Fibroblast of skin of right biceps (primary cell): ENCODE measurements at regions not wholly inside any gene's neighbourhood (a gene's known extent, or its start where the extent isn't known, plus 50 kb on each side); places are given as distances from the start of the nearest gene placed in this dataset.

ENCODE experiments used
- DNase-seq: peaks from one replicate; pipeline ENCODE4 v3.0.0-alpha.2; 2013

DNA sequence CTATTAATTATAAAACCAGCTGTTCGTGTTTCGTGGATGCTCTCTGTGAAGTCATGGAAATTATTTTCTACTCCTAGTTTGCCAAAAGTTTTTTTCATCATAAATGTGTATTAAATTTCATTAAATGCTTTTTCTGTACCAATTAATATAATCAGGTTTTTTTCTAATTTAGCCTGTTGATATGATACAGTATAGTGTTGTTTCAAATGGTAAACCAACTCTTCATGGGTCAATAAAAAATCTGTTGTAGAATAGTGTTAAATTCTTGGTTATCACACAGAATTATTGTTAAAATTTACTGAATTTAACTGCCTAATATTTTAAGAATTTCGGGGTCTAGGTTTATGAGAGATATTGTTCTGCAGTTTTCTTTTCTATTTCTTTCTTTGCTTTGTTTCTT, 505.9 kb upstream of the MANEA start:
- no peak for DNase-seq

DNA sequence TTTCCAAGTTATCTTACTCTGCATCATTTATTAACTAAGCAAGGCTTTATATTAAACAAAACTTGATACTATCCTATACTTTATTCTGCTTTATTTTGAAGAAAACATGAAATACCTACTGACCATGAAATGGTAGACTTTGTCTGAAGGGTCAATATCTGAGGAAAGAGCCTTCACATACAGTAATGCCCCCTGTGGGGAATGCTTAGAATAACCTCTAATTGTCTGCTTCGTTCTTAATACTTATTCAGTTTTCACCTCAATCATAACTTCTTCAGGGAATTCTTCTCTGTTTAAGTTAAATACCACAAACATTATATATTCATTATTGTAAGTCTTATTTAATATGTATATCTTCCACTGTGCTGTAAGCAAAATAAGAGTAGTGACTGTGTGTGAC, 498.9 kb upstream of the MANEA start:
- no peak for DNase-seq

DNA sequence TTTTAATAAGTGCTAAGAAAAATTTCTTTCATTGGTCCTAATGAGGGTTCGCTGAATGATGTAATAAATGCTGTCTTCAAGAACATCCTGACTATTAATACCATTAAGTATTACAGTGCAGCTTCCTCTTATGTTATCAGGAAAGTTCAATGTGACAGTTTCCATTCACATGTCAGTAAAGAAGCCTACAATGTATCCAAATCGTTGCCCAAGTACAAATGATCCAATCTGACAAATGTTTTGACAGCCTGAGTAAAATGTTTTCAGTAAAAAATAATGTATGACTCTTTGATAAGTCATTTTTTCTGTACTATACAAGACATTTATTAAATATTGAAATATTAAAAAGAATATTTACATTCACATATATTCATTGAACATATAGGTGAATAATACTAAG, 496.1 kb upstream of the MANEA start:
- DNase-seq = no peak

DNA sequence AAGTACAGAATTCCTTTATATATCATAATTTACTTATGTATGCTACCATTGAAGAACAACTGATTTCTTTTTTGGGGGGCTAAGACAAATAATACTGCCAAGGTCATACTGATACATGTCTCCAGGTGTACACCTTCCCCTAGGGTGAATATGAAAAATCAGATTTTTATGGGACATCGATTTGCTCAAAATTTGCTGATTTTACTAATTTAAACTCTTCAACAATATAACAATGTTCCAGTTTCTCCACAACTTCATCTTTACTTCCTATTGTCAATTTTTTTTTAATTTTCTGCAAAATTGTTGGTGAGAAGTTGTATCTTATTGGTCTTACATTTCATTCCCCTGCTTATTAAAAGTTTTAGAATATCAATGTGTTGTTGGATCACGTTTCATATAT, 495.4 kb upstream of the MANEA start:
- no peak for DNase-seq

DNA sequence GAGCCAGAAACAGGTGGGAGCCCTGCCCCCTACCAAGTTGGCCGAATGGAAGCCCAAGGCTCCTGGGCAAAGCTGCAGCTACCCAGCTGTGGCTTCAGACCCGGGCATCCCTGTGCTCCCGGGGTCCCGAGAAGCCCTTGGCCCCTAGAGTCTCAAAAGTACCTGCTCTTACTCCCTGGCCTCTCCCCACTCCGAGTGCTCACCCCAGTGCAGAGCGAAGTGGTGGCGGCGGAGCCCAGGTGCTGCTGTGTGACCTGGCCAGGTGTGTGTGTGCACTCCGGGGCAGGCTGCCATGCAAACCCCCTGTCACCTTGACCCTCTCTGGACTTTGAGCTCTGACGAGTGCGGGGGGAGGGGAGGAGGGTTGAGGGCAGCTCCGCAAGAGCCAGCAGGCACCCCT, 493.8 kb upstream of the MANEA start:
- DNase-seq = no peak

DNA sequence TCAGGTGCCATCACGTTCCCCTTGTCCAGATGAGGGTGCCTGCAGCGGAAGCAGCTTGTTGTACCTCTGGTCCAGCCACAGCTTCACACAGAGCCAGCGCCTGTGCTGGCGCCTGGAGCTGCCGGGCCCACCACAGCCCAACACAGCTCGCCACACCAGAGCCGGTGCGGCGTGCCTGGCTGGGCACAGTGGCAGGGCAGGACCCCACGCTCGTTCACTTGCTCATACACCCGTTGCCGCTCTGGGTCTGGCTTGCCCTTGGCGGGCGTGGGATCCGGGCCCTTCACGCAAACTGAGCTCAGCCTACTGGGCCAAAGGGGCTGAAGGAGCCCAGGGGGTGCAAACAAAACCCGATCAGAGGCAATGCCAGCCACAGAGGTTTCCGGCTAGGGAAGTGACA, 492.5 kb upstream of the MANEA start:
- no peak for DNase-seq

DNA sequence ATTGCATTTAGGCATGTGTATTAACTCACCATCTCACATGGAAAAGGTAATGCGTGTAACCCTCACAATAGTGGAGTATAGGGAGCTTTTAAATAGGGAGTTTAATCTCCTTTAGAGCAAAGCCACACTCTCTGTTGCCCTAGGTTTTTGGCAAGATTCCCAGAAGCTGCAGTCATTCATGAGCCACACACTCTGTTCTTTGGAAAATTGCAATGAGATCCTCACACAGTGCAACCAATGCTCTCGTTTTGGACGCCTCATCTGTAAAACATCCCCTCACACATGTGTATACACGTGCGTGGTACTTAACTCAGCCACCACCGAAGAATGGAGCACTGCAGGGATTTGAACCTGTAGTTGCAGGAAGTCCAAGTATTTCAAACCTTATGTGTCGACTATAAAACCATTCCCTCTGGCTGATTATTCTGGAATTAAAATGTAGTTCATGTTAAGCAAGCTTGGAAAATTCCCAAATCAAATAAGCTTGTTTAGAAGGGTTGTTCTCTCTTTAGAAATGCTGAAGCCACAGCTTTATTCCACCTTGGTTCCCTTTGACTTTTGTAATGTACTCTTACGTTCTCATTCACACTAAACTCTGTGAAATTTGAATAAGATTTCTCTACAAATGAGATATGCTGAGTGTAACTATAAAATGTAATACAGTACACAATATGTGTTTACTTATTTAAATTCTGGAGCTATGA, 489.8 kb upstream of the MANEA start:
- DNase-seq = peak; percentile 94

DNA sequence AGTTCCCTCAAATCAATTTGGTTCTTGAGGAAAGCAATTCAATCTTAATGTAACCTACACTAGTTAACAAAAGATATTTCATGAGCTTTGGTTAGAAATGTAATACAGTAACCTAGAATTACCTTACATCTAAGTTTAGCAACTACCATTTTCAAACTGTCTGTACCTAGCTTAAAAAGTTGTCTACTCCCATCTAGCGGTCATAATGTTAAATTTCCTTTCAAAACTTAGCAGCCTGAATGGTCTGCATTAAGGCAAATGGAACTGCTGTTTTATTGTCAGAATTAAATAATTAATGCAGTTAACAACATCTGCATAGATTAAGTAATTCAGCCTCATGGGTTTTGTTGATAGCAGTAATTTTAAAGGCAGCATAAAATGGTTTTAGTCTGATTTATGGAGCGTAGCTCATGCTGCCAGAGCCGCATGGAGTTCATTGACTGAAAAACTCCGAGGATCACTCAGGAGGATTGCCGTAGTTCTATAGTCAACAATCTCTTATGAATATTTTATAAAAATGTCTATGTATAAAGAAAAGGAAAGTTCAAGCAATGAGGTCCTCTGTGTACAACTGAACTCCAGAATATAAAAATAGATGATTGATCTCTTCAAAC, 485.4 kb upstream of the MANEA start:
- DNase-seq = peak; percentile 58

DNA sequence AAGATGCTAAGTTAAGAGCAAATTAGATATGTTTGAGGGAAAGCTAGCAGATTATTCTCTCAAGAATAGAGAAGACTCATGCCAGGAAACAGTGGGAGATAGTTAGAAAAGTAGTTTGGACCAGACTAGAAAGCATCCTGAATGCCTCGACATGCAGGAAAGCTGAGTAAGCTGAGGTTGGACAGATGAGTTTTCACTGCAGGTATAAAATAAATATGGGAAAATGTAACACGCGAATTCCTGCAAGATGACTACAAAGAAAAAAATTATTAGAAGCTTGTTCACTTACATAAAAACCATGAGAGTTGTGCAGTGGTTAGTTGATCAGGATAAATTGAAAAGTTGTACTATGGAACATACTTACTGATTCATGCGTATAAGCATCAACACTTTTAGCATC, 484.2 kb upstream of the MANEA start:
- peak; percentile 36 for DNase-seq

DNA sequence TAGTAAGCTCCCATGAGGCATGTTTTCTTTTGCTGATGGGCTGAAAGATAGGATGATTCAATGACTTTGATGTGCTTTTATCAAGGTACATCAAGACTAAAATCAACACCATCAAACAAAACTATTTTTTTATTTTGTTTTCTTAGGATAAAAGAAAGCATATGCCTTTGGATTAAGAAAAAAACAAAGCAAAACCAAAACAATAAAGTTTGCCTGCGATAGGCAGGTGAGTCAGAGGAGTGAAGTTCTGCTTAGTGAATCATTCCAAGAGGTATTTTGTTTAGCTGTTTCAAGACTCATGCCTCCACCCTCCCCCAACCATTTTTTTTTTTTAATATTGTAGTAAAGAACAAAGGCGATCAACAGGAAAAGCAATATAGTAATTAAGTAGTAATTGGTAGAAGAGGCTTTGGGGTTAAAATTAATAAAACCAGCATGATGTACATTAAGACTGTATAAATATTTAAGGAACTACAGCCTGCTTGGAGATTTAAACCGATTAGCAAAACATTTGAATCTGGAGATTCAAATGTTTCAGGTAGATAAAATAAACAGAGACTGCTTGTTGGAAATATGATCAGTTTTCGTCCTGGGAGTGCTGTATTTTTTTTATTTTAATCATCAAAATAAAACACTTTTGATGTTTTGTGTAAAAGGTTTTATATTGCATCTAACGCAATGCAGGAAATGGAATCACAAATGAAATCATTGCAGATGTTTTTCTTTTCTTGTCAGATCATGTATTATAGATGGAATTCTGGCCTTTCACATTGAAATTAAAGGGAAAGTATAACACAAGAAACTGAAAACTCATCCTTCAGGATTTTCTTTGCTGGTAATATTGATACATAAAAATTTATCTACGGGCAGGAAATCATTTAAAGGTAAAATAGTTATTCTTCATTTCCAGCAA, 482.3 kb upstream of the MANEA start:
- peak; percentile 65 for DNase-seq

DNA sequence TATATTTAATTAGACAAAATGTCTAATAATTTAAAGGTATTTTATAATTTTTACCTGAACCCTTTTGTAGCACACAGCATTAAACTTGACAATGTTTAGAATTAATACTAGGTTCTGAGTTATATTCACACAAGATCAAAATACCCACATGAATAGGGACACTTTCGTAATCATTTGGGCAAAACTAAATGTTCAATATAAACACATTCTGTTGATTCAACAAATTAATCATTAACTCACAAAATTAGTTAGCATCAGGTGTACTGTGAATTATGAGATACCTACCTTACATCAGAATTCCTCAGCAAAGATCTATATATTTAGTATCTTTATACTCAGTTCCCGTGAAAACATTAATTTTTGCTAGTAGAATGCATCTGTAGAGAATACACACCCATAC, 481.5 kb upstream of the MANEA start:
- DNase-seq = no peak

DNA sequence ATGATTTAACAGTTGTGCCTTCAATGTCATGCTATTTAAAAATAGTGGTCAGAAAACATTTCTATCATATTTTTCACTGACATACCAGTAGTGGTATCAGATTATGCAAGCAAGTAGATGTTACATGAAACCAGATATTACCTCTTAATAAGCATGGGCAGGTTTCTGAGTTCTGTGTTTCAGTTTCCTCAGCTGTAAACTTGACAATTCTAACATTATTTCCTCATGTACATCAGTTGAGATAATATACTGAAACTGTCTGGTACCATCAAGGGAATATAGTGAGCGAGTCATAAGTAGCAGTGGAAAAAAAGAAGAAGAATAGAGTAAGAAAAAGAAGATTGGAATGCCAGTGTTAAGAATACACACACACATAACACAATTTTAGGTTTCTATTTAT, 477.9 kb upstream of the MANEA start:
- DNase-seq = peak; percentile 2

DNA sequence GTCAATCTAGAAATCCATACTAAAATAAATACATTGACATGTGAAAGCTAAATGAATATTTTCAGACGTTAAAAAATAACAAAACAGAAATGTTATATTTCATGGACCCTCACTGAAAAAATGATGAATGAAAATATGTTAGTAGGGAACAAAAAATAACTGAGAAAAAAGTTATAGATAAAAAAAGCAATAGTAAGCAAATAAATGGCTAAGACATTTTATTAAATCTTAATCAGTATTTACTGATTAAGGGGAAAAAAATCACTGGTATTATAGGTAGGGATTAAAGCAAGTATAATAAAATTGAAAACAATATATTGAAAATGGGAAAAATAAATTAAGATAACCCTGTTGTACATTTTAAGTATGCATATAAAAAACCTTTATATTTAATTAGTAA, 468.1 kb upstream of the MANEA start:
- no peak for DNase-seq

DNA sequence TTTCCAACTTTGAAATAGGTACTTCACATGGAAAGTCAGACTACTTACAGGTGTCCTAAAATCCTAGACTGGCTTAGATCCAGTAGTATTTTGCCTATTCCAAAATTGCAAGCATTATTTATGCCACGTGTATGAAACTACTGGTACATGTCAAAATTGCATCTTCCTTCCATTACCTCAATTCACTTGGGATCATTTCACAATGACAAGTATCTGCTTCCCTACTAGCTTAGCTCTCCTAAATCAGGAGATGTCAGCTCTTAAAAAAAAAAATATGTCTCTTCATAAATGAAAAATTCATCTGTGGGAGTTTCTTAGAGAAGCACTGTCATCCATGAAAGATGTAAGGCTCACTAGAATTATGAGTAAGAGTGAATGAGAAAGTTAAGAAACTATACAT, 466.6 kb upstream of the MANEA start:
- no peak for DNase-seq

DNA sequence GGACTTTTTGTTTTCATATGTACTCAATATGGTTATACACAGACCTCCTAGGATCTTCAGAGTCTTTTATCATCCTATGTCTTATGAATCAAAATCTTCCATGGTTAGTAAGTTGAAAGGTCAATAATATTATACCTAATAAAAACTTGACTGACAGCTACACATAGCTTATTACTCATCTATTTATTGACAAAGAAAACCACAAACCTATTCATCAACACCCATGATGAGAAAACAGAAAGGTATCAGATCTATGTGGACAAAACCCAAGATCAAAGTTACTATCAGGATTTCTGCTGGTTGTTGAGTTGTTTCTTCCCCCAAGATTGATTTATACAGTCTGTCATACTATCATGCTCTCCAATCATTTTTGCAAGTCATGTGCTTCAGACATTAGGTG, 460.1 kb upstream of the MANEA start:
- no peak for DNase-seq

DNA sequence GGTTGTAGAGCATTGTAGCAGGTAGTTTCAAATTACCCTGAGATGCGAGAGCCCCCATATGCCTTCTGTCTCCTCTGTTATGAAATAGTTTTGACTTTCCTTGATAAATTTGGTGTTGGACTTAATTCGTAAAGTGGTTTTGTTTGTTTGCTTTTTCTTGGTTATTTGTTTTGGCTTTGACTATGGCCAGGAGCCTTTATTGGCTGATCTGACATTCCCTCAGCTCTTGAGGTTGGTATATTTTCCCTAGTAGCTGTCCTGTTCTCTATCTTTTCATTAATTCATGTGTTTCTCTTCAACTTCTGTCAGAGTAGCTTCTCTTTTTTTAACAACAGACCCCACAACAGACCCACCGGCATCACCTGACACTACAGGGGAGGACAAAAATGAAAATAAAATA, 457.4 kb upstream of the MANEA start:
- DNase-seq = no peak

DNA sequence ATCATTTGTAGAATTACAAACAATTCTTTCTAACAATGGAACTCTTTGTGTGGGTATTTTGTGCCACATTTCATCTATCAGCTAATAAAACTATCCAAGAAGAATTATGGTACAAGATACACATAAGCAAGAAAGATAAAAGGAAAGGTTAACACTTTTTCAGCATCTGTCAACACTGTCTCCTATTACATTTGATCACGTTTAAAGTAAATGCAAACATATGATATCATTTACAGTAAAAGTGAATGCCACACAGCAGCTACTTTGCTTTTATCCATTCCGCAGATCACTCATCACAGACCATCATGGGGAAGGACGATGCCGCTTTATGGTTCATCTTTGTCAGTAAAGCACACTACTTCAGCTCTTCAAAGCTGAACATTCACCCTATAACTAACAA, 456.4 kb upstream of the MANEA start:
- no peak for DNase-seq

DNA sequence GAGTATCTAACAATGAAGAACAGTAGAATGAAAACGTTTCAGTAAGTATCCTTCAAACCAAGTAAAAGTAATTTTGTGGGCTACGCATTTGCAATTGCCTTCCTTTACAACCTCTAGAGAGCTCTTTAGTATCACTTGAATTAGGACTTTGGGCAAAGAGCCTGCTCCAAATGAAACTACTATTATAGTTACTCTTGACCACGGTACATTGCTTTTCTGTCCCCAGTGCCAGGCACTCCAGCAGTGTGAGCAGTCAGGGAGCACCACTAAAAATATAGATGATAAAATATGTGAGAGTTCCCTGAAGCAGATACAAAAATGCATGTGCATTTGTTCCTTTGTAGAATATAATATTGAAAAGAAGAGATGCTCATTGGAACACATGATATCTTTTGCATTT, 450.1 kb upstream of the MANEA start:
- DNase-seq = no peak

DNA sequence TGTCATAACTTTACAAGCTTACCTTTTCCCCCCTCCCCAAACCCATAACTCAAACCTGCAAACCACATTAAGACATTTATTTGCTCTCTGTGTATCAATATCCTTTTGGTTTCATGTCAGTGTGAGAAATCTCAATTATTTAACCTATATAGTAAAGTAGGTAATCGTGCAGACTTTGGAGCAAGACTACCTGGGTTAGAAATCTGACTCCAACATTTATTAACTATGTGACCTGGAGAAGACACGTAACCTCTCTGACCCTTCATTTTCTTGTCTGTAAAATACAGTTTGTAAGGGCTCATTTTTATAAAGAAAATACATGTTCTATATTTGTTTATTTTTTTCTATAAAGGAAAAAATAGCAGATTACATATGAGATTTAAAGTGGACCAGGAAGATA, 448.9 kb upstream of the MANEA start:
- DNase-seq = no peak

DNA sequence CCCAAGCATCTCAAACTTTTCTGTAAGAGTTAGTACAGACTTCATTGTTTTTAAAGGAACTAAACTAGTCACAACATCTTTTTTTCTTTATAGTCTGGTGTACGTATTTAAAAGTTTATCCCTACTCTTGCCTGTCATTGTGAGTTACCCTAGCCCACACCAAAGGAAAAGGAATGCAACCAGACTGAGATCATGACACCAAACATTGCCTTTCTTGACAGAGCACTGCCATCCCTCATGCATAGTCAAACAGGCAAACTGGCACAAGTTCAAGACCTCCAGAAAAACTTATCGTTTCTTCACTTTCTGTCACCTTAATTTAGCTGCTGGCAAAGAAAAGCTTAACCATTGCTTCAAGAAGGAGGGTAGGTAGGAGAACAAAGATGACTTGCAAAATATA, 448.4 kb upstream of the MANEA start:
- DNase-seq = no peak

DNA sequence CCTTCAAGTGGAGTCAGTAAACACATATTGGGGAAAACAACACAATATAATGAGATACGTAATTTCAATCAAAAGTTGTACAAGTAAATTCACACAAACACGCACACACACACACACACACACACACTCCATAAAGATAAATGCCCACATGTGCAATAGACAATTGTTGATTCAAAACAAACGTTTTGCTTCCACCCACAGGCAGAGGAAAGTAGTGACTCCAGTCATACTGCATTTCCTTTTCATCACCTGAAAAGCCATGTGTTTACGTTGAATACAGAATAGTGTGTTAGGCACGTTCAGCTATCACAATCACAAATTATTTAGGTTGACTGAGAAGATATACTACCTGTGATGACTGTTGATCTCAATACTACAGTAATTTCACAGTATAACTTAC, 443.8 kb upstream of the MANEA start:
- peak; percentile 3 for DNase-seq

DNA sequence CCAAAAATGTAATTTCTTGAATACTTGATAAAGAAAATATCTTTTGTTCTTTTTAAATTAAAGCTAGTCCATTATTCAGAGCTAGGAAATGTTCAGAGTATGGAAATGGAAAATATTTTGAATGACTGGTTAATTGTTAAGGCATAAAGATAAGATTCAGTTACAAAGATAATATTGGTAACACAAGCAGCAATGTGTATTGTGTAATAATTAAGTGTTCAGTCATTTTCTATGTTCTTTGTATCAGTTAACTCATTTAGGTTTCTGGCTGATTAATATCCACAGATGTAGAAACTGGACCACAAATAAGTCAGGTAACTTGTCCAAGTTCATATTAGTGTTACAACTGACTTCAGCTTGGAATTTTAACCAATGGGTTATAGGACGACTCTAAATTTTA, 442.2 kb upstream of the MANEA start:
- DNase-seq = no peak

DNA sequence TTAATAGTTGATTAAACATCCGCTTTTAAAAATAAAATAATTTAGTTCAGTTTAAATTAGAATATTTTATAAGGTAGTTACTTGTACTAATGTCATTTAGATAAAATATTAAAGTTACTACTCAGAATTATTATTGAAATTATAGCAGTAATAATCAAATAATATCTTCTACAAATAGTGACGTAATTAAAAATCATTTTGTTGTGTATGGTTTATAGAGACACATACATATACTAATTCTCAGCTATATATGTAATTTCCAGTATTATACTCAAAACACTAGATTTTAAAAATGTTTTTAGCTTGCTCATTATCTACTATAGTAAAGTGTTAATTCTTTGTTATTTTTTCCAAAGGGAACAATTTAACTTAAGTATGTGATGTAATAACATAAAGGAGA, 435.2 kb upstream of the MANEA start:
- DNase-seq = no peak

DNA sequence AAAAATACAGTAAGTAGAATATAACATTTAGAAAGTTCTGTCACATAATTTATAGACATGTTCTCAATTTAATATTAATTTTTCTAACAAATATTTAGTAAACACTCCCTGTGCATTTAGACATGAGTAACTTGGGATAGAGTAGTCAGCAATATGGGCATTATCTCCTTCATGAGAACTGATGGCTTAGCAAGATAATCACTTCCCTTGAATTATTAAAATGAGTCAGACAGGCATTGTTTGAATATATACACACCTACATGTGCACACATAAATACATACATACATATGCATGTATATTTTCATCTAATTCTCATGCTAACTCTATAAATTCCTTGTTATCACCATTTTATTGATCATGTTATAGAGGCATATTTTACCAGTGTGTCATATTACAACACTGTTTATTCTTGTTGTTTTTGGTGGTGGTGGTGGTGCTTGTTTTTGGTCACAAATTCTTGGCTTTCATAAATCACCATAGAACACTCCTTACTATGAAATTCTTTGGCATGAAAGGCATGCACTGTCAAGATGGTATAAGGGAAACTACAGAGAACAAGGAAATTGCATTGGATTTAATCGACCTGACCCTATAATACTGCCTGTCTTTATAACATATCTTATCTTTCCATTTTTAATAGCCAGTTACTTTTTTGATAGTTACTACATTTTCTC, 434.5 kb upstream of the MANEA start:
- no peak for DNase-seq
